Memory B cell (primary cell): ENCODE measurements at regions not wholly inside any gene's neighbourhood (a gene's known extent, or its start where the extent isn't known, plus 50 kb on each side); places are given as distances from the start of the nearest gene placed in this dataset.

ENCODE experiments used
- ATAC-seq: fragments of 150-1000 bp; cut with Tn5 transposase; 2 replicates; pipeline ENCODE4 v1.10.0; 2021; ENCODE audit warnings: low read depth, mild to moderate bottlenecking, moderate library complexity
- DNase-seq, 2 donors: peaks; one replicate each; pipeline ENCODE4 v3.0.0; 2022; ENCODE audit warnings: low spot score in 2 of 2
- H3K27ac Mint-ChIP-seq: one replicate; pipeline ENCODE4 v1.8.0; 2022; ENCODE audit warnings: mild to moderate bottlenecking, moderate library complexity, mixed read lengths
- H3K27me3 Mint-ChIP-seq: one replicate; pipeline ENCODE4 v1.8.0; 2022; ENCODE audit warnings: mixed read lengths
- H3K36me3 Mint-ChIP-seq: one replicate; pipeline ENCODE4 v1.8.0; 2022; ENCODE audit warnings: mild to moderate bottlenecking, mixed read lengths
- H3K4me1 Mint-ChIP-seq: one replicate; pipeline ENCODE4 v1.8.0; 2022; ENCODE audit warnings: mixed read lengths
- H3K4me3 Mint-ChIP-seq: one replicate; pipeline ENCODE4 v1.8.0; 2022; ENCODE audit warnings: mild to moderate bottlenecking, moderate library complexity, mixed read lengths
- H3K9me3 Mint-ChIP-seq: one replicate; pipeline ENCODE4 v1.8.0; 2022; ENCODE audit warnings: mixed read lengths

DNA sequence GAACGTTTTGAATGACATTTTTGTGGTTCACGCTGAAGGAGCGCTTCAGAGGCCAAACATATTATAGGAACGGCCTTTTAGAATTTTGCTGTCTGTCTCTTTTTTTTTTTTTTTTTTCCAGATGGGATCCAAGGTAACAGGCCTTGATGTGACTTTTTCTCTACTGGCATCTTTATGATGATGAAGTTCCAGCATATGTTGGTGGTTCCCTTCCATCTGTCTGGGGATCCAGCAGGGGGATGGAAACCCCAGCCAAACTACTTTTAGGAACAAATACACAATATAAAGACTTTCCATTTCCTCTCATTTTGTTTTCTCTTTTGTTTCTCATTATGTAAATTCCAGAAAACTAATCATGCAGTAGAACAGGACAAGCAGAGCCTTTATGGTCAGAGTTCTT, 239.3 kb upstream of the PRICKLE1 start:
- Mint-ChIP-seq H3K27me3 (no peaks in the 10 kb centered on the region), H3K4me1 (no peaks in the 10 kb centered on the region), H3K36me3 (no peaks in the 10 kb centered on the region), H3K27ac (no peak overlapping the region), H3K9me3 (peaks cover 1% of the 10 kb centered on the region), H3K4me3 (no peak overlapping the region)
- DNase-seq (no peak), ATAC-seq (no peak)

- ATAC-seq: no peak
- no peak for DNase-seq
- Mint-ChIP-seq H3K27me3 (no peaks in the 10 kb centered on the region), H3K4me3 (no peak overlapping the region), H3K36me3 (no peaks in the 10 kb centered on the region), H3K4me1 (no peaks in the 10 kb centered on the region), H3K9me3 (peaks cover 1% of the 10 kb centered on the region), H3K27ac (no peak overlapping the region)
Measured at GRCh38 chr12:42824327-42824726, 234.8 kb upstream of the PRICKLE1 start.

DNA sequence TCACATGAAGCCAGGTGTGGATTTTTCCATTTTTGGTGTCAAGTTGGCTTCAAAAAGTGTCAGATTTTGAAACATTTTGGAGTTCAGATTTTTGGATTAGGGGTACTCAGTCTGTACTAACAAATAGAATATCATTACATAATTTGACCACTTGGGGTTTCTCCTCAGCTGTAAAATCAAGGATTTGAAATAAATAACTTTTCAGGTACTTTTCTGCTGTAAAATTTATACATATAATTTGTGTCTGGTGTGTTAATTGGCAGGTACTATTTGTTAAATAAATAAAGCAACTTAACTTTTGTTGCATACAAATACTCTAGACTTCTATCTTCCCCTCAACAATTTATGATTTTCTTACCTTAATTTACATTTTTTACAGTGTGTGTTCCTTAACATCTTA, 234.1 kb upstream of the PRICKLE1 start:
- H3K4me3 Mint-ChIP-seq: no peak overlapping the region
- no peak for ATAC-seq
- H3K9me3 Mint-ChIP-seq: peaks cover 1% of the 10 kb centered on the region
- H3K36me3 Mint-ChIP-seq: no peaks in the 10 kb centered on the region
- DNase-seq: no peak
- H3K27ac Mint-ChIP-seq: no peak overlapping the region
- no peaks in the 10 kb centered on the region for H3K4me1 Mint-ChIP-seq
- H3K27me3 Mint-ChIP-seq: no peaks in the 10 kb centered on the region

DNA sequence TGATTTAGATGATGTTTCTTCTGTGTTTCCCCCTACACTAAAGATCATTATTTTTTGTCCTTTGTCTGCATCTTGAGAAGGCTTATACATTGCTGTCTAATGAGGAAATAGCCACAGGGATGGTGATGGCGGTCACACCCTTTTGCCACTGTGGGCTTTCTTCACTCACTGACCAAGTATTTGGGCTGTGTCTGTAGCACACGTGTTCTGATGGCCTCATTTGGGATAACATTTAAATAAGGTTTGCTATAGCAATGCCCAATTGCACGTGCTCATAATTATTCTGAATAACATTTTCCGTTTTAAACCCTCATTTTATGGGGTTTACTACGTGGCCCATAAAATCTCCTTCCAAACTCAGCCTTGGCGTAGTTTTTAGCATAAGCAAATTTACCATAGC, 230.3 kb upstream of the PRICKLE1 start:
- no peaks in the 10 kb centered on the region for H3K36me3 Mint-ChIP-seq
- DNase-seq (no peak), ATAC-seq (no peak)
- H3K27me3 Mint-ChIP-seq: no peaks in the 10 kb centered on the region
- H3K4me3 Mint-ChIP-seq: no peak overlapping the region
- no peak overlapping the region for H3K27ac Mint-ChIP-seq
- H3K9me3 Mint-ChIP-seq: peaks cover under 1% of the 10 kb centered on the region
- no peaks in the 10 kb centered on the region for H3K4me1 Mint-ChIP-seq

- Mint-ChIP-seq H3K4me3 (no peak overlapping the region), H3K9me3 (no peaks in the 10 kb centered on the region), H3K4me1 (no peaks in the 10 kb centered on the region), H3K27me3 (no peaks in the 10 kb centered on the region), H3K36me3 (no peaks in the 10 kb centered on the region), H3K27ac (no peak overlapping the region)
- DNase-seq: no peak
- no peak for ATAC-seq
Measured at GRCh38 chr12:42815068-42815467, 225.5 kb upstream of the PRICKLE1 start.

- no peaks in the 10 kb centered on the region for H3K36me3 Mint-ChIP-seq
- H3K4me1 Mint-ChIP-seq: no peaks in the 10 kb centered on the region
- no peak overlapping the region for H3K4me3 Mint-ChIP-seq
- no peak for DNase-seq
- H3K9me3 Mint-ChIP-seq: no peaks in the 10 kb centered on the region
- no peaks in the 10 kb centered on the region for H3K27me3 Mint-ChIP-seq
- H3K27ac Mint-ChIP-seq: no peak overlapping the region
- ATAC-seq: no peak
Measured at GRCh38 chr12:42812871-42813270, 223.3 kb upstream of the PRICKLE1 start.

DNA sequence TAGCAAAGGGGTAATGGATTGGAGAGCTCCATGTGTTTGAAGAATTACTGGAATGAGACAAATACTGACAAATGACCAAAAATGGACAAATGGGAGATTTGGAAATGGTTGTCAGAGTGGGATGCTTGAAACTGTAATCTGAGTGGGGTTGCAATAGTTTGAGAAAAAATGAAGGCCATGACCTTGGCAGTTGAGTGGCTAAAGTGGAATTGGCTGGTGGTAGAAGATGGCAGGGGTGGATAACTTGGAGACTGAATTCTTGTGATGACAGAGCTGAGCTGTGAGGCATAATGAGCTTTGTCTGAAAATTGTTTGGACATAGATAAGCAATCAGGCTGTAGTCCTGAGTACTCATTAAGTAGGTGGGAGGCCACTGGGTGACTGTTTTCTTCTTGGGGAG, 222.5 kb upstream of the PRICKLE1 start:
- Mint-ChIP-seq H3K4me1 (no peaks in the 10 kb centered on the region), H3K9me3 (no peaks in the 10 kb centered on the region), H3K36me3 (no peaks in the 10 kb centered on the region), H3K4me3 (no peak overlapping the region), H3K27me3 (no peaks in the 10 kb centered on the region), H3K27ac (no peak overlapping the region)
- ATAC-seq (no peak), DNase-seq (no peak)

DNA sequence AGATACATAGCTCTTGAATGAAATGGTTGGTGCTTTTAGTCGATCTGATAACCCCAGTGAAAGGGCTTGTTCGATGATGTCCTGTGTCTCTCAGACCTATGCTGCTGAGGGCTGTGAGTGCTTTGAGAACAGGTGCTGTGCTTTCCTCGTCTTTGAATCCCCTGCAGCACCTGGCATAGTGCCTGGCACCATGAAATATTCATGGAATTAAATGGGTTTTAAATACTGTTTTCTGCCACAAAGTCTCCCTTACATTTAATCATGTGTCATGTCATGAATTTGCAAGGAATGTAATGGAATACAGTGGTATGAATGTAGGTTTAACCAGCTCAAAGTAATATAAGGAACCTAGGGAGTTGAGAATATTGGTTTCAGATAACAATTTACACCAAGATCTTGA, 220.5 kb upstream of the PRICKLE1 start:
- DNase-seq (no peak), ATAC-seq (no peak)
- Mint-ChIP-seq H3K9me3 (no peaks in the 10 kb centered on the region), H3K4me3 (no peak overlapping the region), H3K4me1 (no peaks in the 10 kb centered on the region), H3K27ac (no peak overlapping the region), H3K27me3 (no peaks in the 10 kb centered on the region), H3K36me3 (no peaks in the 10 kb centered on the region)

- DNase-seq: no peak
- Mint-ChIP-seq H3K4me3 (no peak overlapping the region), H3K4me1 (no peaks in the 10 kb centered on the region), H3K9me3 (no peaks in the 10 kb centered on the region), H3K36me3 (no peaks in the 10 kb centered on the region), H3K27me3 (no peaks in the 10 kb centered on the region), H3K27ac (no peak overlapping the region)
- no peak for ATAC-seq
Measured at GRCh38 chr12:42809226-42809625, 219.7 kb upstream of the PRICKLE1 start.

- ATAC-seq: no peak
Measured at GRCh38 chr12:42807766-42808165, 218.2 kb upstream of the PRICKLE1 start.

DNA sequence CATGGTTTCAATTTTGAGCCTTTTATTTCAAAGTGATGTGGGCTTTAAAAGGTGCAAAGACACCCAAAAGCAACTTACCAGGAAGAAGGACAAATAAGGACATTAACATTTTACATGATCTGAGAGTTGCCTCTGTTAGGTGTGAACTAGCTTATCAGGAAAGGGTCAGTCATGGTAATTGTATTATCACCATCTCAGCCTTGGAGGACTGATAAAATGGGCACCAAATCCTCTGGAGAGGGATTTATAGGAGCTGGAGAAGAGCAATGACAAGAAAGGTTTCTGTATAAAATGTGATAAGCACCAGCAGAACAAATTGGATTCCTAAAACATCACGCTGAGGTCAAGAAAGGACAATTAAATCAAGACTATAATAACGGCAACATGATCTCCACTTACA, 217.7 kb upstream of the PRICKLE1 start:
- H3K4me3 Mint-ChIP-seq: no peak overlapping the region
- no peaks in the 10 kb centered on the region for H3K4me1 Mint-ChIP-seq
- H3K9me3 Mint-ChIP-seq: no peaks in the 10 kb centered on the region
- no peak overlapping the region for H3K27ac Mint-ChIP-seq
- DNase-seq: no peak
- no peaks in the 10 kb centered on the region for H3K36me3 Mint-ChIP-seq
- ATAC-seq: no peak
- no peaks in the 10 kb centered on the region for H3K27me3 Mint-ChIP-seq

More at GRCh38 chr12:42807766-42808165, 218.2 kb upstream of the PRICKLE1 start:
- DNase-seq: no peak
- Mint-ChIP-seq H3K4me1 (no peaks in the 10 kb centered on the region), H3K27ac (no peak overlapping the region), H3K4me3 (no peak overlapping the region), H3K36me3 (no peaks in the 10 kb centered on the region), H3K9me3 (no peaks in the 10 kb centered on the region), H3K27me3 (no peaks in the 10 kb centered on the region)

- H3K4me1 Mint-ChIP-seq: no peaks in the 10 kb centered on the region
- ATAC-seq (no peak), DNase-seq (no peak)
- no peaks in the 10 kb centered on the region for H3K9me3 Mint-ChIP-seq
- H3K36me3 Mint-ChIP-seq: no peaks in the 10 kb centered on the region
- H3K27me3 Mint-ChIP-seq: no peaks in the 10 kb centered on the region
- no peak overlapping the region for H3K27ac Mint-ChIP-seq
- H3K4me3 Mint-ChIP-seq: no peak overlapping the region
Measured at GRCh38 chr12:42804928-42805327, 215.4 kb upstream of the PRICKLE1 start.

DNA sequence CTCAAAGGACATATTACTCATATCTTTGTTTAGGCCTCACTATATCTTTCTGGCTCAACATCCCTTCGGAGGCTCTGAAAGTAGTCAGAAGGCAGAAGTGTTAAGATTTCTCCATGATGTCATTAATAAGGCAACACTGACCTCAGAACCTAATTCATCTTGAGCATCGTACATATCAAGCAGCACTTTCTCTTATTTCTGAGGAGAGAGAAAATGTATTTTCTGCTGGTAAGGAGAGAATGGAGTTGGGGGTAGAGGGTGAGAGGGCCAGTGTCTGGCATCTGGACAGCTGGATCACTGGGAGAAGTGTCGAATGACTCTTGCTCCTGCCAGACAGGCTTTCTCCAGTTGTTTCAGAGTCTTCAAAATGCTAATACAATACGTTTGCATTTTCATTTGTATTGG, 213.2 kb upstream of the PRICKLE1 start:
- Mint-ChIP-seq H3K27me3 (peaks cover 1% of the 10 kb centered on the region), H3K9me3 (no peaks in the 10 kb centered on the region), H3K36me3 (no peaks in the 10 kb centered on the region), H3K4me1 (no peaks in the 10 kb centered on the region), H3K4me3 (no peak overlapping the region), H3K27ac (no peak overlapping the region)
- DNase-seq: no peak
- no peak for ATAC-seq

GRCh38 chr12:42801271-42801670, 211.7 kb upstream of the PRICKLE1 start:
- H3K9me3 Mint-ChIP-seq: no peaks in the 10 kb centered on the region
- no peak overlapping the region for H3K4me3 Mint-ChIP-seq
- H3K27ac Mint-ChIP-seq: no peak overlapping the region
- no peaks in the 10 kb centered on the region for H3K36me3 Mint-ChIP-seq
- no peaks in the 10 kb centered on the region for H3K4me1 Mint-ChIP-seq
- ATAC-seq (no peak), DNase-seq (no peak)
- H3K27me3 Mint-ChIP-seq: peaks cover 1% of the 10 kb centered on the region

DNA sequence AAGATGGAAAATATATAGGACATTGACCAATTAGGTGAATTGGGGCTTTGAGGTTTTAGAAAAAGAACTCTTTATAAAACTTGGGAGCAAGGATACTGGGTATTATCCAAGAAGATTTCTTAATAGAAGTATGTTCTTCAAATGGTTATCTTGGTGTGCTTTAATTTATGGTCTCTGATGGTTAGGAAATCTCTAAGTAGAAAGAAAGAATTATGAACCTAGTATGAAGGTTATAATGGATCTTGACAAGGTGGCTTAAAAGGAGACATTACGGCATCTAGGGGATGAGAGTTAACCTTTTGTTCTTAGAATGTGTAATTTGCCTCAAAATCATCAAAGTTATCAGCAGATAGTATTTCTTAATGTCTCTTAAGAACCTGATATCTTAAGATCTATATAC, 210.4 kb upstream of the PRICKLE1 start:
- DNase-seq (no peak), ATAC-seq (no peak)
- Mint-ChIP-seq H3K9me3 (no peaks in the 10 kb centered on the region), H3K36me3 (no peaks in the 10 kb centered on the region), H3K4me1 (no peaks in the 10 kb centered on the region), H3K4me3 (no peak overlapping the region), H3K27me3 (peaks cover 1% of the 10 kb centered on the region), H3K27ac (no peak overlapping the region)
